VCaP (cell line): ENCODE measurements at regions not wholly inside any gene's neighbourhood (a gene's known extent, or its start where the extent isn't known, plus 50 kb on each side); places are given as distances from the start of the nearest gene placed in this dataset.
"Not testable (repeated sequence)": the region's sequence is repeated elsewhere in the genome, so short reads cannot be mapped to it uniquely, and the experiment has no call there.

Source experiments
- H3K27ac ChIP-seq: fragments of 450-650 bp; 2 replicates; pipeline ENCODE4 v1.5.1; 2017
- TF ChIP-seq, protein P1 (sequence below): fragments of 450-650 bp; conservative IDR thresholded peaks from 2 replicates; pipeline ENCODE4 v1.5.1; 2017; ENCODE audit warnings: mild to moderate bottlenecking, moderate library complexity

DNA sequence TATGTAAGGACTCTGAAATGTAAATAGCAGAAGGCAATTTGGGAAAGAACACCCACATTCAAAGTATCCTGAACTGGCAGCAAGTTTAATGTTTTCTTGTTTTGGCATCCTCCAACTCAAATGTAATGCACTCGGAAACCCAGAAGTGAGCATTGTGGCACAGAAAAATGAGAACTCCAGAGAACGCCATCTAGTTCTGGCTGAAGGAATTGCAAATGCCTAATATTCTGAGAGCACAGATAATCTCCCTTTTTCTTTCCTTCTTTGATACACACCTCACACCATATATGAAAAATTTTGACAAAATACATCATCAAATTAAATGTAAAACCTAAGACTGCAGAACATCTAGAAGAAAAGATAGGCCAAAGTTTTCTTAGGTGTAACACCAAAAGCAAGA is 52.1 kb downstream of the PWWP3B start:
- H3K27ac ChIP-seq, result no peak overlapping the region
- TF ChIP-seq, protein P1, sequence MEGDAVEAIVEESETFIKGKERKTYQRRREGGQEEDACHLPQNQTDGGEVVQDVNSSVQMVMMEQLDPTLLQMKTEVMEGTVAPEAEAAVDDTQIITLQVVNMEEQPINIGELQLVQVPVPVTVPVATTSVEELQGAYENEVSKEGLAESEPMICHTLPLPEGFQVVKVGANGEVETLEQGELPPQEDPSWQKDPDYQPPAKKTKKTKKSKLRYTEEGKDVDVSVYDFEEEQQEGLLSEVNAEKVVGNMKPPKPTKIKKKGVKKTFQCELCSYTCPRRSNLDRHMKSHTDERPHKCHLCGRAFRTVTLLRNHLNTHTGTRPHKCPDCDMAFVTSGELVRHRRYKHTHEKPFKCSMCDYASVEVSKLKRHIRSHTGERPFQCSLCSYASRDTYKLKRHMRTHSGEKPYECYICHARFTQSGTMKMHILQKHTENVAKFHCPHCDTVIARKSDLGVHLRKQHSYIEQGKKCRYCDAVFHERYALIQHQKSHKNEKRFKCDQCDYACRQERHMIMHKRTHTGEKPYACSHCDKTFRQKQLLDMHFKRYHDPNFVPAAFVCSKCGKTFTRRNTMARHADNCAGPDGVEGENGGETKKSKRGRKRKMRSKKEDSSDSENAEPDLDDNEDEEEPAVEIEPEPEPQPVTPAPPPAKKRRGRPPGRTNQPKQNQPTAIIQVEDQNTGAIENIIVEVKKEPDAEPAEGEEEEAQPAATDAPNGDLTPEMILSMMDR, result peak; percentile 45

DNA sequence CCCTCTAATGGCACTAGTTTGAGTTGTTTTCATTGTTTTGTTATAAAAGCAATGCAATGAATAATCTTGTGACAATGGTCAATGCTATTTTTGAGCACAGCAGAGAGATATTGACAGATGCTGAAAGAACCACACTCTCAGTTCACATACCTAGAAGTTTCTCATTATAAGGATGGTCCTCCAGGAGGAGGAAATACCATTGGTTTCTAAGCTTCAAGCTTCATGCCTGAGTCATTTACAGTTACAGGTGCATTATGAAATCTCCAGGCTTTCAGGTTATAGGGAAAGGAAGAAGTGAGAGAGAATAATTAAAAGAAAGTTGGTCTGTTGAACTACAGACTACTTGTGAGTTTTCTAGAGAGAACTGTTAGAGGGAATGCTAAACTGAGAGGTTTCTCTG is 75.3 kb downstream of the PWWP3B start:
- TF ChIP-seq, protein P1, result no peak
- H3K27ac ChIP-seq, result no peak overlapping the region

DNA sequence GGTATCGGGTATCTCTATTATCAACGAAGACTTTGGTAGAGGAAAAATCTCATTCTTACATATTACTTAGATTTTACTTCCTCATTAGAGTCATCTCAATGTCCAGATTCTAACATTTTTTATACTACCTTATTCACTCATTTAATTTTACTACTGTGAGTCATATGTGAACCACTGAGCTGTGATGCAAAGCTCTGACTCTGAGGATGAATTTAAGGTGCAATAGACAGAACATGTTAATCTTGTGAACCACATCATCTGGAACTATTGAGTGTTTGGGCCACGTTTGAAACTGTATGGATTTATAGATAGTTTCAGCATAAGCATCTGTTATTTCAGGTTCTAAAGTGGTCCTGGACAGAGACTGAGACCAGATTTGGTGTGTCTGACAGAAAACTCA is 78.4 kb downstream of the PWWP3B start:
- TF ChIP-seq, protein P1, result no peak
- no peak overlapping the region for H3K27ac ChIP-seq

GRCh38 chrX:106247162-106247561 is 79.1 kb downstream of the PWWP3B start:
- TF ChIP-seq, protein P1, result no peak
- H3K27ac ChIP-seq, result no peak overlapping the region

- peak overlapping the region; percentile 54 for H3K27ac ChIP-seq
- TF ChIP-seq, protein P1, result no peak
Observed at GRCh38 chrX:106249706-106250379, 81.7 kb downstream of the PWWP3B start.

DNA sequence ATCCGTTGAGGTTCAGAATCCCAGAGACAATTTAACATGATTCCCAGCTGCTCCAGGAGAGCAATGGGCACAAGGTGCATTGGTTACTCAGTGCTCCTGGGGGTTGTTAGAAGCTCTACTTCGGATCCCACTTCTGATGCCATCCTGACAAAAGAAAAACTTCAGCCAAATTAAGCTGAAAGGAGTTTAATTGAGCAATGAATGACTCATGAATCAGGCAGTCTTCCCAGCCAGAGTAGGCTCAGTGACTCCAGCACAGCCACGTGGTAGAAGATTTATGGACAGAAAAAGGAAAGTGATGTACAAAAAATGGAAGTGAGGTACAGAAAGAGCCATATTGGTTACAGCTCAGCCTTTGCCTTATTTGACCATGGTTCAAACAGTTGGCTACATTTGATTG is 95.7 kb downstream of the PWWP3B start:
- no peak overlapping the region for H3K27ac ChIP-seq
- TF ChIP-seq, protein P1, result no peak

GRCh38 chrX:106273947-106274587 is 106.0 kb downstream of the PWWP3B start:
- H3K27ac ChIP-seq, result not testable (repeated sequence)

GRCh38 chrX:106275172-106275571 is 107.1 kb downstream of the PWWP3B start:
- H3K27ac ChIP-seq, result not testable (repeated sequence)
